GM12874 (cell line): ENCODE measurements at regions not wholly inside any gene's neighbourhood (a gene's known extent, or its start where the extent isn't known, plus 50 kb on each side); places are given as distances from the start of the nearest gene placed in this dataset.

Experiments used
- TF ChIP-seq, protein P1 (sequence below): IDR thresholded peaks from 2 replicates; pipeline ENCODE4 v1.5.1; 2011; ENCODE audit warnings: low read depth, mild to moderate bottlenecking, control low read depth, low read length, moderate library complexity; ENCODE audit not compliant: insufficient read depth

DNA sequence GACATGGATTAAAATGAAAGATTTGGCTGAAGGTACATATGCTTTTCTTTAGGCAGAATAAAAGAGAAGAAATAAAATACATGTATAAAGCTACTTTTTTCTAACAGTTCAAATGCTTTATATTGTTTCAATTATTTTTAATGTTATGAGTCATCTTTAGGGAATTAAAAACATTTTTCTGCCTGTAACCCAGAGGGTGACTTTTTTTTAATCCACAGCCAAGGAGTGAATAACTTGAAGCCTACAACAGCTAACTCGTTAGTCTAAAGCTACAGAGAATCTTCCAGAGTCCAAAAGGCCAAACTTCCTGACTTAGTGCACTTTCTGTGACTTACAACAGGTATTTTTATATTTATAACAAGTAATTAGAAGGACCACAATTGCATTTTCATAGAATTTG, 151.6 kb downstream of the SEC23A start:
- TF ChIP-seq, protein P1, sequence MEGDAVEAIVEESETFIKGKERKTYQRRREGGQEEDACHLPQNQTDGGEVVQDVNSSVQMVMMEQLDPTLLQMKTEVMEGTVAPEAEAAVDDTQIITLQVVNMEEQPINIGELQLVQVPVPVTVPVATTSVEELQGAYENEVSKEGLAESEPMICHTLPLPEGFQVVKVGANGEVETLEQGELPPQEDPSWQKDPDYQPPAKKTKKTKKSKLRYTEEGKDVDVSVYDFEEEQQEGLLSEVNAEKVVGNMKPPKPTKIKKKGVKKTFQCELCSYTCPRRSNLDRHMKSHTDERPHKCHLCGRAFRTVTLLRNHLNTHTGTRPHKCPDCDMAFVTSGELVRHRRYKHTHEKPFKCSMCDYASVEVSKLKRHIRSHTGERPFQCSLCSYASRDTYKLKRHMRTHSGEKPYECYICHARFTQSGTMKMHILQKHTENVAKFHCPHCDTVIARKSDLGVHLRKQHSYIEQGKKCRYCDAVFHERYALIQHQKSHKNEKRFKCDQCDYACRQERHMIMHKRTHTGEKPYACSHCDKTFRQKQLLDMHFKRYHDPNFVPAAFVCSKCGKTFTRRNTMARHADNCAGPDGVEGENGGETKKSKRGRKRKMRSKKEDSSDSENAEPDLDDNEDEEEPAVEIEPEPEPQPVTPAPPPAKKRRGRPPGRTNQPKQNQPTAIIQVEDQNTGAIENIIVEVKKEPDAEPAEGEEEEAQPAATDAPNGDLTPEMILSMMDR = no peak

DNA sequence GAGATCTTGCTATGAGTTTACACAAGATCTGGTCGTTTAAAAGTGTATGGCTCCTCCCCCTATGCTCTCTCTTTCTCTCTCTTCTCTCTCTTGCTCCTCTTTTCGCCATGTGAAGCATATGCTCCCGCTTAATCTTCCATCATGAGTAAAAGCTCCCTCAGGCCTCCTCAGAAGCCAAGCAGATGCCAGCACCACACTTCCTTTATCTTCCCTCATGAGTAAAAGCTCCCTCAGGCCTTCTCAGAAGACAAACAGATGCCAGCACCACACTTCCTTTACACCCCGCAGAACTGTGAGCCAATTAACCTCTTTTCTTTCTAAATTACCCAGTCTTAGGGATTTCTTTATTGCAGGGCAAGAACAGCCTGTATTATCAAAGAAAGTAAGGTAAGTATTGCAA, 152.4 kb downstream of the SEC23A start:
- TF ChIP-seq, protein P1 = no peak

DNA sequence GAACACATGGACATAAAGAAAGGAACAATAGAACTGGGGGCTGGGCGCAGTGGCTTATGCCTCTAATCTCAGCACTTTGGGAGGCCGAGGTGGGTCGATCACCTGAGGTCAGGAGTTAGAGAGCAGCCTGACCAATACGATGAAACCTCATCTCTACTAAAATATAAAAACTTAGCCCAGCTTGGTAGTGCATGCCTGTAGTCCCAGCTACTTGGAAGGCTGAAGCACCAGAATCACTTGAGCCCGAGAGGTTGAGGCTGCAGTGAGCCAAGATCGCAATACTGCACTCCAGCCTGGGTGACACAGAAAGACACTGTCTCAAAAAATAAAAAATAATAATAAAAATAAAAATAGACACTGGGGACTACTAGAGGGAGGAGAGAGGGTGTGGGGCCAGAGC, 154.5 kb downstream of the SEC23A start:
- TF ChIP-seq, protein P1 = no peak

DNA sequence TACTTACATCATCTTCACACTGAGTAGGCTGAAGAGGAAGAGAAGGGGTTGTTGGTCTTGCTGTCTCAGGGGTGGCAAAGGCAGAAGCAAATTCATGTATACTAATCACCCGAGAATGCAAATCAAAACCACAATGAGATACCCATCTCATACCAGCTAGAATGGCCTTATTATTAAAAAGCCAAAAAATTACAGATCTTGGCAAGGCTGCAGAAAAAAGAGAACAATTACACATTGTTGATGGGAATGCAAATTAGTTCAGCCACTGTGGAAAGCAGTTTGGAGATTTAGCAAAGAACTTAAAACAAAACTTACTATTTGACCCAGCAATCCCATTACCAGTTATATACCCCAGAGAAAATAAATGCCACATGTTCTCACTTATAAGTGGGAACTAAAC, 154.9 kb downstream of the SEC23A start:
- TF ChIP-seq, protein P1 = no peak

DNA sequence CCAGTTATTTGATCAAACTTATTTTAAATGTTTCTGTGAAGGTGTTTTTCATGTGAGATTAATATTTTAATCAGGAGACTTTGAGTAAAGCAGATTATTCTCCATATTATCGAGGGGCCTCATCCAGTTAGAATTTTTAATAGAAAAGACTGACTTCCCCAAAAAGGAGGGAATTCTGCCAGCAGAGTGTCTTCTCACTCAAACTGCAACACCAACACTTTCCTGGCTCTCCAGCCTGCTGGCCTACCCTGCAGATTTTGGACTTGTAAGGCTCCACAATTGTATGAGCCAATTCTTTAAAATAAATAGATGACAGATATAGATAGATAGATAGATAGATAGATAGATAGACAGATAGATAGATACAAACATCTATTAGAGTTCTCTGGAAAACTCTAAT, 155.7 kb downstream of the SEC23A start:
- TF ChIP-seq, protein P1 = no peak

DNA sequence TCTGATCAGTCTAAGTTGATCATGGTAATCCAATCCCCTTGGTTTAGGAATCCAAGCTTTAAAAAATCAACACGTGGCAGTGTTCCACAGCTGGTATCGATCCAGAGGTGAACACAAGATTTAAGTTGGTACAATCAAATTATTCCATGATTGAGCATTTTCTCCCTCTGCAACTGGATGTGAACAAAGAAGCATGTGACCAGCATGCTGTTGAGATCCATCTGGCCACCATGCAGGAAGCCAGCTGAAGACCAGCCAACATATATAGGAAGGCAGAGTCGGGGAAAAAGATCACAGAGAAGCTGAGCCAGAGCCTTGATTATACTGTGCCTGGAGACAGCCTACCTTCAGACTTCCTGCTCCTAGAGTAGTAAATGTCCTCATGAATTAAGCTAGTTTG, 158.3 kb downstream of the SEC23A start:
- TF ChIP-seq, protein P1 = no peak

DNA sequence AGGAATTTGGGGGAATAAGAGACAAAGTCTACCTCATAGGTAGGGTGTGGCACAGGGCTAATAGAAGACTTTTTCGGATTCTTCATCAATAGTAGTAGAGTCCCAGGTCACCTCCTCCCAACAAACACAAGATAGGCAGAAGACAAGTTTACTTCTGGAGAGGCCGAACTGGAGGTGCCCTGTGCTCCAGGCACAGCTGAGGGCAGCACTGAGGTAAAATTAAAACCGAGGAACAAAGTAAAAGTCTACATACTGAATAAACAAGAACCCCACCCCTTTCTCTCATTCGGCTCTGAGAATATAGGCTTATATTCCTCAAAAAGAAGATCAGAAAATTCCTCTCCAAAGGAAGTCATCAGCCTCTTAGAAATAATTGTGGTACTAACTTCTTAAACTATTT, 161.5 kb downstream of the SEC23A start:
- TF ChIP-seq, protein P1 = no peak

DNA sequence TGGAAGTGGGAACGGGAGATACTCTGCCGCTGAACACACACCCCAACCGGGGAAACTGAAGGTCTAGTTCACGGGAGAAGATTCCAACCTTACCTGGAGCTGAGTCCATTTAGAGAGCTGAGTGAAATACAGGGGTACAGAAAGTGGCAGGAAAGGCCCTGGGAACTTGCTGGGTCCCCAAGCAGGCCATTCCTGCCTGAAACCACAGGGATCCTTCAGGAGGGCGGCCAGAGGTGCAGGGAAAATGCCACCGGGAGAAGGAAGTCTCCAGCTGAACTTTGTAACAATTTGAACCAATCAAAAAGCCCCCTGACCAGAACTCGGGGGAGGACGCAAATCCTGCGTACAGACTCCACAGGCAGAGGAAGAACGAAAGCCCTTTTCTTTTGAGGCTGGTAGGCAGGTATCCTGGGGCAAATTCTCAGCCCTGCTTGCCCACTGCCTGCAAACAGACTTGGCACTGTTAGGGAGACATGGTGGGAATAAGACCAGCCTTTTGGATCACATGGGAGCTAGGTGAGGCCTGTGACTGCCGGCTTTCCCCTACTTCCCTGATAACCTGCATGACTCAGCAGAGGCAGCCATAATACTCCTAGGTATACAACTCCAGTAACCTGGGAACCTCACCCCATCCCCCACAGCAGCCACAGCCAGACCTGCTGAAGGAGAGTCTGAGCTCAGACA, 170.9 kb downstream of the SEC23A start:
- TF ChIP-seq, protein P1 = no peak
